Gastroesophageal sphincter (tissue), 4 donors: ENCODE measurements at regions not wholly inside any gene's neighbourhood (a gene's known extent, or its start where the extent isn't known, plus 50 kb on each side); places are given as distances from the start of the nearest gene placed in this dataset.

Experiments used
- ATAC-seq: fragments of 150-250 bp; one replicate; pipeline ENCODE4 v1.9.1; 2016; ENCODE audit warnings: mild to moderate bottlenecking, moderate library complexity
- H3K27ac ChIP-seq, 4 donors: fragments of 200-600 bp; sonication (generic) in 3 of 4; 1 replicate in 3 of 4; 2 replicates in 1 of 4; pipeline ENCODE4 v1.5.1; 2016 to 2019
- H3K27me3 ChIP-seq: fragments of 200-600 bp; sonication (generic); one replicate; pipeline ENCODE4 v1.5.1; 2019
- H3K36me3 ChIP-seq, 2 donors: fragments of 200-600 bp; sonication (generic); one replicate each; pipeline ENCODE4 v1.5.1; 2019; ENCODE audit warnings: control low read depth in 1 of 2
- H3K4me1 ChIP-seq, 3 donors: fragments of 200-600 bp; sonication (generic); 1 replicate in 2 of 3; 2 replicates in 1 of 3; pipeline ENCODE4 v1.5.1; 2016 to 2019; ENCODE audit warnings: control low read depth in 2 of 3
- H3K4me3 ChIP-seq, 2 donors: fragments of 200-600 bp; sonication (generic); one replicate each; pipeline ENCODE4 v1.5.1; 2019; ENCODE audit warnings: mild to moderate bottlenecking in 1 of 2, moderate library complexity in 1 of 2
- H3K9me3 ChIP-seq, 3 donors: fragments of 200-600 bp; sonication (generic); one replicate each; pipeline ENCODE4 v1.5.1; 2017 to 2019; ENCODE audit warnings: control low read depth in 2 of 3
- CTCF ChIP-seq, 4 experiments: fragments of 200-600 bp in 2 of 4; fragments of 450-650 bp in 2 of 4; sonication (generic) in 1 of 4; IDR thresholded peaks; one replicate each; pipeline ENCODE4 v1.5.1; 2017 to 2019; ENCODE audit warnings: antibody characterized with exemption in 4 of 4, mild to moderate bottlenecking in 2 of 4, moderate library complexity in 2 of 4
- EP300 ChIP-seq: sonication (generic); formaldehyde crosslinking; IDR thresholded peaks from one replicate; pipeline ENCODE4 v1.6.1; 2017; ENCODE audit warnings: antibody characterized with exemption, mild to moderate bottlenecking
- POLR2A ChIP-seq, 2 donors: fragments of 450-650 bp; IDR thresholded peaks; one replicate each; pipeline ENCODE4 v1.6.1; 2017; ENCODE audit warnings: antibody characterized with exemption in 2 of 2, mild to moderate bottlenecking in 2 of 2, moderate library complexity in 1 of 2
- POLR2AphosphoS5 ChIP-seq: sonication (generic); formaldehyde crosslinking; IDR thresholded peaks from one replicate; pipeline ENCODE4 v1.6.1; 2017; ENCODE audit warnings: antibody characterized with exemption
- WGBS, 2 donors: methylation state at CpG; one replicate each; pipeline ENCODE4 v1.1.5; 2018; ENCODE audit warnings: low coverage in 1 of 2; 5-methylcytosine and 5-hydroxymethylcytosine counted together

- Histone ChIP-seq H3K4me3 (no peak overlapping the region), H3K36me3 (no peaks in the 10 kb centered on the region), H3K4me1 (peaks cover 0 to 11% (median 3%) of the 10 kb centered on the region in 3 donors), H3K9me3 (no peaks in the 10 kb centered on the region), H3K27ac (no peak overlapping the region), H3K27me3 (no peaks in the 10 kb centered on the region)
- 88 to 89% methylated on average over 8 to 9 of the region's 9 CpGs for WGBS, 2 donors
- no peak for ATAC-seq
- no peak for TF ChIP-seq POLR2AphosphoS5
- TF ChIP-seq POLR2A (IDR thresholded peaks at IDR 0.05): no peak
- no peak for TF ChIP-seq CTCF (IDR thresholded peaks at IDR 0.05)
- no peak for TF ChIP-seq EP300
These were observed 271.4 kb upstream of the SEMA6D start for GRCh38 chr15:47445723-47446392.

GRCh38 chr15:47460795-47461573 lies 256.3 kb upstream of the SEMA6D start:
- no peak for TF ChIP-seq CTCF (IDR thresholded peaks at IDR 0.05)
- TF ChIP-seq EP300: no peak
- no peak for TF ChIP-seq POLR2AphosphoS5
- TF ChIP-seq POLR2A (IDR thresholded peaks at IDR 0.05): no peak
- 80 to 97% methylated on average over 4 of the region's 4 CpGs for WGBS, 2 donors
- H3K4me1 ChIP-seq: no peaks in the 10 kb centered on the region
- no peak overlapping the region for H3K27ac ChIP-seq
- no peaks in the 10 kb centered on the region for H3K36me3 ChIP-seq
- no peak for ATAC-seq
- no peaks in the 10 kb centered on the region for H3K9me3 ChIP-seq
- H3K27me3 ChIP-seq: no peaks in the 10 kb centered on the region
- H3K4me3 ChIP-seq: no peak overlapping the region

GRCh38 chr15:47461652-47462141 lies 255.6 kb upstream of the SEMA6D start:
- no peak for TF ChIP-seq CTCF (IDR thresholded peaks at IDR 0.05)
- no peaks in the 10 kb centered on the region for H3K36me3 ChIP-seq
- no peaks in the 10 kb centered on the region for H3K9me3 ChIP-seq
- no peaks in the 10 kb centered on the region for H3K4me1 ChIP-seq
- H3K27ac ChIP-seq: no peak overlapping the region
- no peak overlapping the region for H3K4me3 ChIP-seq
- no peaks in the 10 kb centered on the region for H3K27me3 ChIP-seq
- whole genome bisulfite sequencing, 2 donors: 76 to 85% methylated on average over 3 of the region's 3 CpGs
- ATAC-seq: no peak

- WGBS, 2 donors: 0 to 41% methylated on average over 1 of the region's 1 CpG
These were observed 250.9 kb upstream of the SEMA6D start for GRCh38 chr15:47466357-47466756.

More at GRCh38 chr15:47466357-47466756, 250.9 kb upstream of the SEMA6D start:
- TF ChIP-seq POLR2AphosphoS5 (no peak), POLR2A (IDR thresholded peaks at IDR 0.05) (no peak), CTCF (IDR thresholded peaks at IDR 0.05) (no peak)
- Histone ChIP-seq H3K9me3 (no peaks in the 10 kb centered on the region), H3K4me1 (no peaks in the 10 kb centered on the region), H3K36me3 (no peaks in the 10 kb centered on the region), H3K4me3 (no peak overlapping the region), H3K27ac (no peak overlapping the region), H3K27me3 (no peaks in the 10 kb centered on the region)
- no peak for ATAC-seq
